Right ventricle myocardium superior (tissue), 1 donor: ENCODE measurements at regions not wholly inside any gene's neighbourhood (a gene's known extent, or its start where the extent isn't known, plus 50 kb on each side); places are given as distances from the start of the nearest gene placed in this dataset.
"Not testable (repeated sequence)": the region's sequence is repeated elsewhere in the genome, so short reads cannot be mapped to it uniquely, and the experiment has no call there.

Source experiments
- ATAC-seq: fragments of 200-7000 bp; cut with Tn5 transposase; one replicate; pipeline ENCODE4 v1.9.1; 2020; ENCODE audit warnings: mild to moderate bottlenecking; ENCODE audit not compliant: poor library complexity
- DNase-seq: peaks from one replicate; pipeline ENCODE4 v3.0.0-alpha.2; 2020
- intact Hi-C: fragments of 100-400 bp; cut with DNase I; formaldehyde crosslinking; loops from one replicate; pipeline ENCODE4 v1.11.2; 2022
- donor health status: DM: no; HTN: yes; CAD: no; lungs with severe emphysema.

DNA sequence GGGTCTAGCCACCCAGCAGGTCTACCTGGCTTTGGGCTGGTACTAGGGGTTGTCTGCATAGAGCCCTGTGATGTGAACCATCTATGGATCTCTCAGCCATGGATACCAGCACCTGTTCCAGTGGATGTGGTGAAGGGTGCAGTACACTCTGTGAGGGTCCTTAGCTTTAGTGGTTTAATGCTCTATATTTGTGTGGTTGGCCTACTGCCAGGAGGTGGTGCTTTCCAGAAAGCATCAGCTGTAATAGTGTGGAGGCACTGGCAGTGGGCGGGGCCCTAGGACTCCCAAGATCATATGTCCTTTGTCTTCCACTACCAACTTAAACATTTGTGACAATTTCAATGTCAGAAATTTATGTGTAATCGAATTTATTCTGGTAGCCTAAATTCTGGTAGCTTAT is 1065.1 kb downstream of the RPIA start:
- DNase-seq, intact Hi-C loops, ATAC-seq: not testable (repeated sequence)

DNA sequence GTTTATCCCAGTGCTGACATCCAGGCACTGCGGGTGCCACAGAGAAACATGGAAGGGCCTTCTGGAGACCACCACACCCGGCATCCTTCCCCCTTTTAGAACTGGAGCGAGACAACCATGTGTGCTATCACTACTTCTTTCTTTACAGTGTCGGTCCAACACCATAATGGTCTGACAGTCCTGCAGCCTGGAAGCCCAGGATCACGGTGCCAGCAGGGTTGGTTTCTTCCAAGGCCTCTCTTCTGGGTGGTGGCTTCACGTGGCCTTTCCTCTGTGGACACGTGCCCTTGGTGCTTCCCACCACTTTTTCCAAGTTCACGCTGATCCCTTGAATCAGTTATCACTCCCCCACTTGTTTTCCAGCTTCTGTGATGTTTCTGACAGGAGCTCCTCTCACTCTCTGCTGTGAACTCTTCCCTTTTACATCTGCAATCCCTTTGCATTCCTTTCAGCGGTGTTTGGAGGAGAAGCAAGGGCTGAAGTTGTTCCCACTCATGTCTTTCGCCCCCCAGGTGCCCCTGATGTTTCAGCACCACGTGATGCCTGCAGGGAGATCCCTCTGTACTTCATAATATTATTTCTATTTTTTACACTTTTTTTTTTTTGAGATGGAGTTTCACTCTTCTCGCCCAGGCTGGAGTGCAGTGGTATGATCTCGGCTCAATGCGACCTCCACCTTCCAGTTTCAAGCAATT is 1067.0 kb downstream of the RPIA start:
- DNase-seq, ATAC-seq, intact Hi-C loops: not testable (repeated sequence)

DNA sequence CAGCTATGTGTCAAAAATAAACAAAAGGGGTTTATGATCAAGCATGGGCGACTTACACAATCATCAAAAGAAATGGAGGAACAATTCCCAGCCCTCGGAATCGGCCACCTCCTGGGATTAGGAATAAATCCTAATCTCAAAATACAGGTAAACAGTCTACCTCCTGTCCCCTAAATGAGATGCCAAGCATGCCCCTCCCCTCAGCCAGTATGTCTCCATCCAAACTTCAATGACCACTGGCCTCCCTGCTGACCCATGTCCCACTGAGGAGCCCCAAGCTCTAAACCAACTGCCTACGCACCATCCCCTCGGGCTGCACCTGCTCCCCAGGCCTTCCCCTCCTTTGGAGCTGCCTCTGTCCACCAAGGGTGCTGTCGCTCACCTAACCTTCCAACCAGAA is 1069.3 kb downstream of the RPIA start:
- ATAC-seq, intact Hi-C loops, DNase-seq: not testable (repeated sequence)

DNA sequence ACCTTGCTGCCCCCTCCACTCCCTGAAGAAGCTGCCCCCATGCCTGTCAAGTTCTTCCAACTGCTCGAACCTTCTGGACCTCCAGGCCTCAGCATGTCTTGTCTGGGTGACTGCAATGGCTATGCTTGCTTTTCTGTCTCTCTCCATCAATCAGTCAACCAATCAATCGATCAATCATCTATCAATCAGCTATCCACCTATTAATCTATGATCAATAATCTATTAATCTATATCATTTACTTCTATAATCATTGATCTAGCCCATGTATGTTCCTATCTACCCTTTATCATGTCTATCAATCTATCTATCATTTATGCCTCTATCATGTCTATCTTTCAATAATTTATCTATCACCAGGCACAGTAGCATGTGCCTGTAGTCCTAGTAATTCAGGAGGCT is 1069.7 kb downstream of the RPIA start:
- ATAC-seq, DNase-seq, intact Hi-C loops: not testable (repeated sequence)

DNA sequence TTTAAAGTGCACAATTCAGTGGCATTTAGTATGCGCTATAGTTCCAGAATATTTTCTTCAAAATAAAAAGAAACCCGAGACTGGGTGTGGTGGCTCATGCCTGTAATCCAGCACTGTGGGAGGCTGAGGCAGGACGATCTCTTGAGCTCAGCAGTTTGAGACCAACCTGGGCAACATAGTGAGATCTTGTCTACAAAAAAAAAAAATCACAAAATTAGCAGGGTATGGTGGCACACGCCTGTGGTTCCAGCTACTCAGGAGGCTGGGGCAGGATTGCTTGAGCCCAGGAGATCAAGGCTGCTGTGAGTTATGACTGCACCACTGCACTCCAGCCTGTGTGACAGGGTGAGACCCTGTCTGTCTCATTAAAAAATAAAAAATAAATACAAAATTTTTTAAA is 1070.4 kb downstream of the RPIA start:
- ATAC-seq, intact Hi-C loops, DNase-seq: not testable (repeated sequence)

DNA sequence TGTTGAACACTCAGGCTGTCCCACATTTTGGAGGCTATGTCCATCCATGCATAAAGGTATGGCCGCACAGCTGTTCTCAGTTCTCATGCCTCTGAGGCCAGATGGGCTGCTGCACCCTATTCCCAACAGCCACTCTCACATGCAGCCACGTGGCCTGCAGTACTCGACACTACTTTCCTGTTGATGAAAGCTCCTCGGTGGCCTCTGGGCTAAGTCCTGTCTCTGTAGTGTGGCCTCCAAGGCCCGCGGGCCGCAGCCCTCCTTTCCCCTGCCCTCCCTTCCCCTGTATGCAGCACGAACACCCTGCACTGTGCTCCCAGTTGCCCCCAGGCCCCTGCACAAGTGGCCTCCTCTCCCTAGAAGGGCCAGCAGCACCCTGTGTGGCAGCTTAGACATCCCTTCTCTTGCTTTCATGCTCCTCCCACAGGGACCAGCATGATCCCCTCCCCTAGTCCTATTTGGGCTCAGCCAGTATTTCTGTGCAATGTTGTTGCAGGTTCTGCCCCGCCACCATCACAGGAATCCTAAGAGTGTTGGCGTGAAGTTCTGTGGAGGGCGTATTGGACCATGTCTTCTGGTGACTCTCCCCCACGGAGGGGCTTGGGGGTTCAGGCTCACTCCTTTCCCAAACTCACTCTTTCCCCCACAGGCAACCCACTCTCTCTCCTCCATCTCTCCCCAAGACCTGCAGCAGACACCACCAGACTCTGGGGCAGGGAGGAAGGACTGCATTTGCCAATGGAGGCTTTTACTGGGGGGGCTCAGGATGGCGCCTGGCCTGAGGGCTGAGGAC is 1071.2 kb downstream of the RPIA start:
- DNase-seq, intact Hi-C loops, ATAC-seq: not testable (repeated sequence)

DNA sequence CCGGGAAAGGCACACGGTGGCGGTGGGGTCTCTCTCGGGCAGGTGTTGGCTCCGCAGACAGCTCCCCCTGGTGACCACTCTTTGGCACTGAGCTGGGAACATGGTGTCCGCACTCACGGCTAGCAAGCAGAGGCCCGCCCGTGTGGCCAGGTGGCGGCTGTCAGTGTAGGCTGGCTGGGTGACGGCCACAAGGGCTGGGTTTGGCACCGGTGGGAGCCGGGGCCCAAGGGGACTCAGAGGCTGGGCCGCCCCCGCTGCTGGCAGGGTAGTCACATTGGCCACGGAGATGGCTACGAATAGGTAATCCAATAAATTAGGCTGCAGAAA is 1071.7 kb downstream of the RPIA start:
- DNase-seq (peak; percentile 45), ATAC-seq (no peak)
- intact Hi-C loops = no loop called here

DNA sequence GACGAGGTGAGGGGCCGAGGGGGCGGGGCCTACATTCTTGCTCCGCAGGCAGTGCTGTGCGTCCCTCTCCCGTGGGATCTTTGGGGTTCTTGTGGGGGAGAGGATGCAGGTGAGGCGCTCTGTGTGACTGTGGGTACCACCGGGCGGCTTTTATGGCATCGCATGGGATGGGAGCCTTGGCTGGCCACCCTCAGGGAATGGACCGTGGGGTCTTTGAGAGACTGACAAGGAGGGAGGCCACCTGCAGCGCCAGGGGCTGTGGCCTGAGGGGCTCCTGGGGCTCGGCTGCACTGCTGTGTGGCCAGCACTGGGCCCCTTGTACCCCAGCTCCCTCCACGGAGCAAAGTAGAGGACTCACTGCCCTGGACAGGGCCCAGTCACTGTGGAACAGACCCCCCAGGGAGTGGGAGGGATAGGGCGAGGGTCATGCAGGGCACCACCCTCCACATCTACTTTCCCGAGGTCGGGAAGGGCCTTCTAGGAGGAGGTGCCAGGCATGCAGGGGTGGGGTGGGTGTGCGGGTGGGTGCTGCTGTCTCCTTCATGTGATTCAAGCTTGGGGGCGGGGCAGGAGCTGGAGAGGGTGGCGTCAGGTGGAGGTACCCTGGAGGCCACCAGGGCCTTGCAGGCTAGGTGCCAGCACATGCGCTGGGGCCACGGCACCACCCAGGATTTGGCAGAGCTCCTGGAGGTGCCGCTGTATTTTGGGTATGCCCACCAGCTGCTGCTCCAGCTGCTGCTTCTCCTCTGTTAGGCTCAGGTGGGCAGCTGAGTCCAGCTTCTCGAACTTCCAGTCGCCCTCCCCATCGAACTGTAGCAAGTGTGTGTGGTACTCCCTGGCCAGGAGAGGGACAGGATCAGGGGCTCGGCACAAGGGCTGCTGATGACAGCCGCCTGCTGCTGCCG is 1072.4 kb downstream of the RPIA start:
- no peak for ATAC-seq
- peak; percentile 40 for DNase-seq
- intact Hi-C loops = no loop called here

DNA sequence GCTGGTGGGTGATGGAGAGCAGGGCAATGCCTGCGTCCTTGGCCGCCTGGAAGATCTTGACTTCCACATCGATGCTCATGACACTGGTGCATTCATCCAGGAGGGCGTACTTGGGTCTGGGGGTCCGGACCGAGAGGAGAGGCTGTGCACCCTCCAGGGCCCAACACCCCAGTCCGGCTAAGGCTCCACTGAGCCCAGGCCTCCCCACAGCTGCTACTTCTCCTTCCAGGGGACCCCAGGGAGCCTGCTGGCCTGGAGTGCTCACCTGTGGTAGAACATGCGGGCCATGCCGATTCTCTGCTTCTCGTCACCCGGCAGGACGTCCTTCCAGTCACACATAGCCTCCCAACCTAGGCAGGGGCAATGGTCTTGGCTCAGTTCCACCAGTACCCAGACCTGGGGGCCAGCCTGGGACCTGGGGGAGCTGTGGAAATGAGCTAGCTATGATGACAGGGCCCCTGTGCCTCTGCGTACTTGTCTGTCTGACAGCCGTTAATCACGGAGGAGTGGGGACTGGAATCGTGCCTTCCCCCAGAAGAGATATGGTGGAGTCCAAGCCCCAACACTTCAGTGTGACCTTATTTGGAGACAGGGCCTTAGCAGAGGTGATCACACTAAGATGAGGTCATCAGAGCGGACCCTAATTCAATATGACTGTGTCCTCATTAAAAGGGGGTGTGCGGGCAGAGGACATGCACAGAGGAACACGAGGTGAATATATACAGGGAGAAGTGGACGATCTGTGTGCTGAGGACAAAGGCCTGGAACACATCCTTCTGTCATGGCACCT is 1073.3 kb downstream of the RPIA start:
- peak; percentile 40 for DNase-seq
- ATAC-seq, intact Hi-C loops: not testable (repeated sequence)

DNA sequence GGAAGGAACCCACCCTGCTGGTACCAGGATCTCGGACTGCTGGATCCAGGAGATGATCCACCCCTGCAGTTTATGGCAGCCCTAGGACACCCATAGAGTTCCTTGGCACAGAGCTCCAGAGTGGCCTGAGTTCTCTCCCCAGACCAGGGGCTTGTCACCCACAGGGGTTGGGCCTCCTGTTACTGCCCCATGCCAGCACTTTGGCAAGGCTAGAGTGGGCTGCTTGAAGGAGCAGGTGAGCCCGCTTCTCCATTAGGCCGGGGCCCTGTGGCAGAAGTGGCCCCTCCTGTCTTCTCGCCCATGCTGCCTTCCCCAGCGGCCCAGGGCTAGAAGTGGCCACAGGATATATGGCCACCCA is 1073.9 kb downstream of the RPIA start:
- ATAC-seq, DNase-seq, intact Hi-C loops: not testable (repeated sequence)

DNA sequence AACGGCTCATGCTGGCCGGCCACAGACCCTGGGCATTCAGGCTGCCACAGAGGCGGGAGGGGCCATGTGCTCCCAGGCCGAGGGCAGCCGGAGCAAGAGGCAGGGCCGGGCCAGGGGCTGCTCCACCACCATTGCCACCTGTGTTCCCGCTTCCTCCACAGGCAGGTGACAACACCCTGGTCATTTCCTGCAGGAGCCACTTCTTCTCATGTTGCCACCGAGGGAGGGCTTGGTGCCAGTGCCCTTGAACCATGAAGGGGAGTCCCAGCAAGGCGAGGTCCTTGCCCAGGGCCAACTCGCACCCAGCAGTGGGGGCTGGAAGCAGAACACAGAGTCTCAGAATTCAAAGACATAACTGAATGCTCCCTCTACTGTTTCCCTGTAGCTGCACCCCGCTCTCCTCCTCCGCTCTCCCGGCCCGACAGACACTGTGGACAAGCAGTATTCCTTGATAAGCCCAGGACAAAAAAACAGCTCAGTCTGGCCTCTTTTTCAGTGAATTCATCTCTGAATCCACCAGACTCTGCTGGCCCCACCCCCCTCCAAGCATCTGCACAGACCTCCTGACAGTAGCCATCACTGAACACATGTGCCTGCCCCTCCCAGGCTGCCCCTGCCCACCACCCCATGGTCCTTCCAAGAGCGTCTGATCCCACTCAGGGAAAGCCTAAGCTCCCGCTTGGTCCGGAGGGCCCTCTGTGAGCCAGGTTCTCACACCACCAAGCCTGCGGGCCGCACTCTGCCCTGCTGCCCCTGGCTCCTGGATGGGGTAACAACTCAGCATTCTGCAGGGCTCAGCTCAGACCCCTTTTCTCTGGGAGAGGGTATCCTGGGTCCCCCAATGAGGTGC is 1074.9 kb downstream of the RPIA start:
- ATAC-seq, DNase-seq, intact Hi-C loops: not testable (repeated sequence)

DNA sequence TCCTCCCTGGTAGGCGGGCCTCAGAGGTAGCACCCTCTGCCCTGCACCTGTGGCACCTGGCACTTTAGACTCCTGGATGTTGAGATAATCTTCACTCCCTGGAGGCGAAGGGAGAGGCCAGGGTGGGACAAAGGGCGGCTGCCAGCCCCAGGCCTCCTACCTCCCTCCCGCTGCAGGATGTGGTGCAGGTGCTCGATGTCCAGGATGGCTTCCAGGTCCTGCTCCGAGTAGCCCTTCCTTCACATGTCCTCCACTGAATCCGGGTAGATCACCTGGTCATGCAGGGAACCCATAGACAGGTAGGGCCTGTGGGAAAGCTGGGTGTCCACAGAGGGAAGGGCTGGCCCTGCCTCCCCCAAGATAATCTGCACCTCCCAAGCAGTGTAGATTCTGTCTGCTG is 1075.6 kb downstream of the RPIA start:
- ATAC-seq, intact Hi-C loops, DNase-seq: not testable (repeated sequence)

DNA sequence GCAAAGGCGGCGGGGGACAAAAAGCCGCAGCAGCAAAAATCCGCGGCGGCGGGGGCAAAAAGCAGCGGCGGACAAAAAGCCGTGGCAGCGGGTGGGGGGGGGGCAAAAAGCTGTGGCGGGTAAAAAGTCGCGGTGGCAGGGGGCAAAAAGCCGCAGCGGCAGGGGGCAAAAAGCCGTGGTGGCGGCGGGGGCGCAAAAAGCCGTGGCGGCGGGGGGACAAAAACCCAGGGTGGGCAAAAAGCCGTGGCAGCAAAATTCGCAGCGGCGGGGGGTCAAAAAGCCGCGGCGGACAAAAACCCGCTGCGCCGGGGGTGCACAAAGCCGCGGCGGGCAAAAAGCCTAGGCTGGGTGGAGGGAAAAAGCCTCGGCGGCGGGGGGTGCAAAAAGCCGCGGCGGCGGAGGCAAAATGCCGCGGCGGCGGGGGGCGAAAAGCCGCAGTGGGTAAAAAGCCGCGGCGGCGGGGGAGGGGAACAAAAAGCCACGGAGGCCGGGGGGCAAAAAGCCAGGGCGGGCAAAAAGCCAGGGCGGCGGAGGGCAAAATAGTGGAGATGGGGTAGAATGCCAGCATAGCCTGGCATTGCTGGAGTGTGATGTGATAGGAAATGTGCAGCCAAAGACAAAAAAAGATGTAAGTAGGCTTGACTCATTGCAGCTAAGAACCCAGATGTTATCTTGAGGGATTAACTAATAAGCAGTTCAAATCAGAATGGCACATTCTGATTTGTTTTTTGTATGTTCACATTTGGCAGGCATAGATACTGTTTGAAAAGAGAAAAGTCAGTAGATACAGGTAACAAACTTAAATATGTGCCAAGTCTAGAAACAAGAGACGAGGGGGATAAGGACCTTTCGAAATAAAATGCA is 1076.3 kb downstream of the RPIA start:
- intact Hi-C loops = no loop called here
- DNase-seq (peak; percentile 53), ATAC-seq (peak; percentile 34)

DNA sequence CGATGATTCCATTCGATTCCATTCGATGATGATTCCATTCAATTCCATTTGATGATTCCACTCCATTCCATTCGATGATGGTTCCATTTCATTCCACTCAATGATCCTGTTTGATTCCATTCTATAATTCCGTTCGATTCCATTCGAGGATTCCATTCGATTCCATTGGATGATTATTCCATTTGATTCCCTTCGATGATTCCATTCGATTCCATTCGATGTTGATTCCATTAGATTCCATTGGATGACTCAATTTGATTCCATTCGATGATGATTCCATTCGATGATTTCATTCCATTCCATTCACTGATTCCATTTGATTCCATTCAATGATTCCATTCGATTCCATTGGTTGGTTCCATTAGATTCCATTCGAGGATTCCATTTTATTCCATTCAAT is 1084.4 kb downstream of the RPIA start:
- ATAC-seq (no peak), DNase-seq (no peak)
- intact Hi-C loops = no loop called here

DNA sequence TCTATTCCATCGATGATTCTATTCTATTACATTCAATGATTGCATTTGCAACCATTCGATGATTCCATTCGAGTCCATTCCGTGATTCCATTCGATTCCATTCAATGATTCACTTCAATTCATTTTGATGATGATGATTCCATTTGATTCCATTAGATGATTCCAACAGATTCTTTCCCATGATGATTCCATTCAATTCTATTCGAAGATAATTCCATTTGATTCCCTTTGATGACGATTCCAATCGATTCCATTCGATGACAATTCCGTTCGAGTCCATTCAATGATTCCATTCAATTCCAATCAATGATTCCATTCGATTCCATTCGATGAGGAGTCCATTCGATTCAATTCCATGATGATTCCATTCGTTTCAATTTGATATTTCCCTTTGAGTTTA is 1088.8 kb downstream of the RPIA start:
- ATAC-seq (no peak), DNase-seq (no peak)
- intact Hi-C loops = no loop called here

DNA sequence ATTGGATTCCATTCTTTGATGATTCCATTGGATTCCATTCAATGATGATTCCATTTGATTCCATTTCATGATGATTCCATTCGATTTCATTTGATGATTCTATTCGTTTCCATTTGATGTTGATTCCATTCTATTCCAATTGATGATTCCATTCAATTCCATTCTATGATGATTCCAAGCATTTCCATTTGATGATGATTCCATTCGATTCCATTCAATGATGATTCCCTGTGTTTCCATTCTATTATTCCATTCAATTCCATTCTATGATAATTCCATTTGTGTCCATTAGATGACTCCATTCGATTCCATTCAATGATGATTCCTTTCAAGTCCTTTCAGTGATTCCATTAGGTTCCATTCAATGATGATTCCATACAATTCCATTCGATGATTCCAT is 1090.5 kb downstream of the RPIA start:
- intact Hi-C loops = no loop called here
- ATAC-seq (no peak), DNase-seq (no peak)

DNA sequence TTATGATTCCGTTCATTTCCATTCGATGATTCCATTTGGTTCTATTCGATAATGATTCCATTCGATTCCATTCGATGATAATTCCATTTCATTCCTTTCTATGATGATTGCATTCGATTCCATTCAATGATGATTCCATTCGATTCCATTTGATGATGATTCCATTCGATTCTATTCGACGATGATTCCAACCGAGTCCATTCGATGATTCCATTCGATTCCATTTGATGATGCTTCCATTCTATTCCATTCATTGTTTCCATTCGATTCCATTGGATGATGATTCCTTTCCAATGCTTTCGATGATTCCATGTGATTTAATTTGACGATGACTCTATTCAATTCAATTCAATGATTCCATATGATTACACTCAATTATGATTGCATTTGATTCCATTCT is 1093.5 kb downstream of the RPIA start:
- ATAC-seq (no peak), DNase-seq (no peak)
- intact Hi-C loops = no loop called here
